SK-N-SH (cell line): ENCODE measurements at regions not wholly inside any gene's neighbourhood (a gene's known extent, or its start where the extent isn't known, plus 50 kb on each side); places are given as distances from the start of the nearest gene placed in this dataset.

Source experiments
- CTCF ChIA-PET: fragments of 300-600, 350-600 bp; formaldehyde crosslinking; extraction: SDS; loops from one replicate; lab custom pipeline; 2021; lab: Yijun Ruan, JAX
- POLR2A ChIA-PET: fragments of 350-600 bp; sonication (Branson Sonifier 250); formaldehyde crosslinking; extraction: SDS; loops from one replicate; lab custom pipeline; 2020; ENCODE audit warnings: antibody characterized with exemption, inconsistent platforms; lab: Yijun Ruan, JAX
- DNase-seq: peaks from one replicate; pipeline ENCODE4 v3.0.0; 2012
- H2AFZ ChIP-seq: fragments of 200-600 bp; sonication (generic); 2 replicates; pipeline ENCODE4 v1.8.1; 2016; ENCODE audit warnings: antibody characterized with exemption, mild to moderate bottlenecking, low read depth
- H3F3A ChIP-seq: fragments of 200-600 bp; sonication (generic); replicated peaks from 2 replicates; pipeline ENCODE3; 2016; ENCODE audit warnings: antibody characterized with exemption, mild to moderate bottlenecking; ENCODE audit not compliant: insufficient read depth
- H3K27ac ChIP-seq, 2 experiments: fragments of 200-500 bp in 1 of 2; fragments of 200-600 bp in 1 of 2; sonication (Bioruptor generic) in 1 of 2; sonication (generic), shearing (Covaris generic) in 1 of 2; 2 replicates each; pipeline versions ENCODE4 v1.5.1 to v1.6.1; 2014 to 2016; ENCODE audit warnings: low read depth in 2 of 2, inconsistent platforms in 1 of 2, low read length in 1 of 2, mild to moderate bottlenecking in 1 of 2, mixed read lengths in 1 of 2
- H3K27me3 ChIP-seq: fragments of 200-600 bp; sonication (generic), shearing (Covaris generic); 2 replicates; pipeline ENCODE4 v1.6.1; 2016; ENCODE audit warnings: mixed run types; ENCODE audit not compliant: insufficient read depth
- H3K36me3 ChIP-seq, 2 experiments: fragments of 200-500 bp in 1 of 2; fragments of 200-600 bp in 1 of 2; sonication (Bioruptor generic) in 1 of 2; sonication (generic) in 1 of 2; replicated peaks in 1 of 2; 2 replicates each; pipeline versions ENCODE3 to v1.5.1; 2014 to 2016; ENCODE audit warnings: low read length in 1 of 2, mild to moderate bottlenecking in 1 of 2; ENCODE audit not compliant: insufficient read depth in 2 of 2, control insufficient read depth in 1 of 2
- H3K4me1 ChIP-seq, 2 experiments: fragments of 200-500 bp in 1 of 2; fragments of 200-600 bp in 1 of 2; sonication (Bioruptor generic) in 1 of 2; sonication (generic), shearing (Covaris generic) in 1 of 2; 2 replicates each; pipeline versions ENCODE4 v1.5.1 to v1.6.1; 2014 to 2016; ENCODE audit warnings: low read depth in 1 of 2, low read length in 1 of 2, mixed run types in 1 of 2; ENCODE audit not compliant: insufficient read depth in 2 of 2, control insufficient read depth in 1 of 2
- H3K4me2 ChIP-seq: fragments of 200-600 bp; sonication (generic), shearing (Covaris generic); 2 replicates; pipeline ENCODE4 v1.6.1; 2017; ENCODE audit warnings: mixed run types
- H3K4me3 ChIP-seq, 2 experiments: fragments of 200-500 bp in 1 of 2; fragments of 200-600 bp in 1 of 2; sonication (Bioruptor generic) in 1 of 2; sonication (generic), shearing (Covaris generic) in 1 of 2; 2 replicates each; pipeline versions ENCODE4 v1.5.1 to v1.8.1; 2014 to 2016; ENCODE audit warnings: low read depth in 2 of 2, inconsistent platforms in 1 of 2, low read length in 1 of 2, mild to moderate bottlenecking in 1 of 2, mixed read lengths in 1 of 2, moderate library complexity in 1 of 2
- H3K79me2 ChIP-seq: fragments of 200-600 bp; sonication (generic); 2 replicates; pipeline ENCODE4 v1.8.1; 2017; ENCODE audit warnings: mild to moderate bottlenecking; ENCODE audit not compliant: insufficient read depth
- H3K9ac ChIP-seq: fragments of 200-600 bp; sonication (generic); 2 replicates; pipeline ENCODE4 v1.6.1; 2017; ENCODE audit warnings: mixed run types
- H3K9me2 ChIP-seq: fragments of 200-600 bp; sonication (generic); 2 replicates; pipeline ENCODE4 v1.6.1; 2017; ENCODE audit warnings: mixed run types
- H3K9me3 ChIP-seq: fragments of 200-600 bp; sonication (generic); 2 replicates; pipeline ENCODE4 v1.6.1; 2017; ENCODE audit warnings: mixed run types, mild to moderate bottlenecking, moderate library complexity
- H4K20me1 ChIP-seq: fragments of 200-600 bp; sonication (generic); 2 replicates; pipeline ENCODE4 v1.6.1; 2017; ENCODE audit warnings: mild to moderate bottlenecking, mixed run types; ENCODE audit not compliant: insufficient read depth
- EP300 ChIP-seq, 2 experiments: IDR thresholded peaks; 2 replicates each; pipeline versions ENCODE4 v1.4.0 to v1.6.1; 2012; ENCODE audit warnings: borderline replicate concordance in 1 of 2, low read depth in 1 of 2, low read length in 1 of 2
- EZH2phosphoT487 ChIP-seq: fragments of 200-600 bp; sonication (generic); IDR thresholded peaks from 2 replicates; pipeline ENCODE4 v1.6.1; 2017; ENCODE audit warnings: low read depth, mixed run types, mild to moderate bottlenecking, antibody characterized with exemption, moderate library complexity, borderline replicate concordance
- FOXJ3 ChIP-seq: sonication (generic); formaldehyde crosslinking; IDR thresholded peaks from 2 replicates; pipeline ENCODE4 v1.5.1; 2020; ENCODE audit warnings: mild to moderate bottlenecking, missing genetic modification reagents
- FOXM1 ChIP-seq: IDR thresholded peaks from 2 replicates; pipeline ENCODE4 v1.4.0; 2012; ENCODE audit warnings: low read depth, mild to moderate bottlenecking
- GABPA ChIP-seq: IDR thresholded peaks from 2 replicates; pipeline ENCODE4 v1.4.0; 2012; ENCODE audit warnings: low read depth, mild to moderate bottlenecking
- JUND ChIP-seq: IDR thresholded peaks from 2 replicates; pipeline ENCODE4 v1.4.0; 2012
- MEF2A ChIP-seq: IDR thresholded peaks from 2 replicates; pipeline ENCODE4 v1.4.0; 2012; ENCODE audit warnings: low read depth, borderline replicate concordance
- NFIC ChIP-seq: IDR thresholded peaks from 2 replicates; pipeline ENCODE4 v1.4.0; 2012; ENCODE audit warnings: borderline replicate concordance
- NRF1 ChIP-seq: IDR thresholded peaks from 2 replicates; pipeline ENCODE4 v1.6.1; 2012; ENCODE audit warnings: low read depth, mild to moderate bottlenecking, low read length
- POLR2AphosphoS5 ChIP-seq: IDR thresholded peaks from 2 replicates; pipeline ENCODE4 v1.6.1; 2012; ENCODE audit warnings: low read depth, low read length
- RAD21 ChIP-seq: IDR thresholded peaks from 2 replicates; pipeline ENCODE4 v1.6.1; 2012; ENCODE audit warnings: mild to moderate bottlenecking, low read length
- RCOR1 ChIP-seq: fragments of 150-350 bp; IDR thresholded peaks from 2 replicates; pipeline ENCODE4 v1.6.1; 2017; ENCODE audit warnings: antibody characterized with exemption, low read length
- RFX5 ChIP-seq: IDR thresholded peaks from 2 replicates; pipeline ENCODE4 v1.6.1; 2012; ENCODE audit warnings: mild to moderate bottlenecking, improper control_type of control experiment, low read length
- SIN3A ChIP-seq: IDR thresholded peaks from 2 replicates; pipeline ENCODE4 v1.6.1; 2012; ENCODE audit warnings: low read depth, mild to moderate bottlenecking, low read length, moderate library complexity, borderline replicate concordance
- TAF1 ChIP-seq: IDR thresholded peaks from 2 replicates; pipeline ENCODE4 v1.6.1; 2012; ENCODE audit warnings: low read depth, mild to moderate bottlenecking, low read length, moderate library complexity, borderline replicate concordance
- YY1 ChIP-seq: IDR thresholded peaks from 2 replicates; pipeline ENCODE4 v1.4.0; 2012; ENCODE audit warnings: low read depth, mild to moderate bottlenecking
- WGBS: methylation state at CpG from one replicate; pipeline ENCODE4 v1.1.6; 2017; ENCODE audit warnings: low lambda C conversion rate; 5-methylcytosine and 5-hydroxymethylcytosine counted together
- TF ChIP-seq, protein P1 (sequence below): IDR thresholded peaks from 2 replicates; pipeline ENCODE4 v1.4.0; 2012; ENCODE audit warnings: low read depth, borderline replicate concordance
- TF ChIP-seq, protein P2 (sequence below): IDR thresholded peaks from 2 replicates; pipeline ENCODE4 v1.4.0; 2012; ENCODE audit warnings: low read depth
- TF ChIP-seq, protein P3 (sequence below): IDR thresholded peaks from 2 replicates; pipeline ENCODE4; 2012
- TF ChIP-seq, protein P4 (sequence below): fragments of 200-600 bp; sonication (generic); IDR thresholded peaks from 2 replicates; pipeline ENCODE4 v1.6.1; 2017; ENCODE audit warnings: antibody characterized with exemption, mild to moderate bottlenecking, moderate library complexity

DNA sequence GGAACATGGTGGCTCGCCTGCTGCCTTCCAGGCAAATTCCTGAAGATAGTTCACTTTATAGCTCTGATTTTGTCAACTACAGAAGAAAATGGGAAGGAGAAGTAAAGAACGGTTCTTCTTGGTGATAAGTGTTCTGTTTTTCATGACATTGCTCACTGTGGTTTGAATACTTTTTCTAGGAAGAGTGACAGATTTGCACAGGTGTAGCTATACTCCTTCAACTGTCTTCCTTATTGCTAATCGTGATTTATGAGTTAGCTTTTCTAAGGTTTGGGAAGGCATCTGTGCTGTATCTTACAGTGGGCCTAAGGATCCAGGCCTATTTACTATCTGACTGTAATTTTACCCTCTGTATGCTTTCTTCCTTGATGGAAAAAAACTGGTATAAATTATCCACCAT is 405.6 kb downstream of the NDFIP2 start:
- Histone ChIP-seq H3K79me2 (no peaks in the 10 kb centered on the region), H2AFZ (no peak overlapping the region), H3F3A (no peaks in the 10 kb centered on the region), H3K4me3 (no peak overlapping the region), H3K9me3 (no peaks in the 10 kb centered on the region), H3K4me1 (no peaks in the 10 kb centered on the region), H4K20me1 (no peaks in the 10 kb centered on the region), H3K9me2 (no peaks in the 10 kb centered on the region), H3K9ac (no peak overlapping the region), H3K36me3 (no peaks in the 10 kb centered on the region), H3K4me2 (no peak overlapping the region), H3K27ac (no peak overlapping the region), H3K27me3 (no peaks in the 10 kb centered on the region)
- WGBS: 68% methylated on average over 3 of the region's 3 CpGs
- DNase-seq: no peak
- CTCF ChIA-PET: no interaction called here
- TF ChIP-seq NFIC (no peak), TAF1 (no peak), YY1 (no peak), POLR2AphosphoS5 (no peak), FOXM1 (no peak), JUND (no peak), RFX5 (no peak), GABPA (no peak), MEF2A (no peak), FOXJ3 (no peak), RCOR1 (no peak), EP300 (IDR thresholded peaks at IDR 0.05; ENCODE audit: borderline replicate concordance in 1 of 2, low read depth in 1 of 2, low read length in 1 of 2) (no peak), RAD21 (no peak), SIN3A (no peak), EZH2phosphoT487 (no peak), NRF1 (no peak)
- TF ChIP-seq, protein P1, sequence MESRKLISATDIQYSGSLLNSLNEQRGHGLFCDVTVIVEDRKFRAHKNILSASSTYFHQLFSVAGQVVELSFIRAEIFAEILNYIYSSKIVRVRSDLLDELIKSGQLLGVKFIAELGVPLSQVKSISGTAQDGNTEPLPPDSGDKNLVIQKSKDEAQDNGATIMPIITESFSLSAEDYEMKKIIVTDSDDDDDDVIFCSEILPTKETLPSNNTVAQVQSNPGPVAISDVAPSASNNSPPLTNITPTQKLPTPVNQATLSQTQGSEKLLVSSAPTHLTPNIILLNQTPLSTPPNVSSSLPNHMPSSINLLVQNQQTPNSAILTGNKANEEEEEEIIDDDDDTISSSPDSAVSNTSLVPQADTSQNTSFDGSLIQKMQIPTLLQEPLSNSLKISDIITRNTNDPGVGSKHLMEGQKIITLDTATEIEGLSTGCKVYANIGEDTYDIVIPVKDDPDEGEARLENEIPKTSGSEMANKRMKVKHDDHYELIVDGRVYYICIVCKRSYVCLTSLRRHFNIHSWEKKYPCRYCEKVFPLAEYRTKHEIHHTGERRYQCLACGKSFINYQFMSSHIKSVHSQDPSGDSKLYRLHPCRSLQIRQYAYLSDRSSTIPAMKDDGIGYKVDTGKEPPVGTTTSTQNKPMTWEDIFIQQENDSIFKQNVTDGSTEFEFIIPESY: no peak
- TF ChIP-seq, protein P2, sequence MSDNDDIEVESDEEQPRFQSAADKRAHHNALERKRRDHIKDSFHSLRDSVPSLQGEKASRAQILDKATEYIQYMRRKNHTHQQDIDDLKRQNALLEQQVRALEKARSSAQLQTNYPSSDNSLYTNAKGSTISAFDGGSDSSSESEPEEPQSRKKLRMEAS: no peak
- TF ChIP-seq, protein P3, sequence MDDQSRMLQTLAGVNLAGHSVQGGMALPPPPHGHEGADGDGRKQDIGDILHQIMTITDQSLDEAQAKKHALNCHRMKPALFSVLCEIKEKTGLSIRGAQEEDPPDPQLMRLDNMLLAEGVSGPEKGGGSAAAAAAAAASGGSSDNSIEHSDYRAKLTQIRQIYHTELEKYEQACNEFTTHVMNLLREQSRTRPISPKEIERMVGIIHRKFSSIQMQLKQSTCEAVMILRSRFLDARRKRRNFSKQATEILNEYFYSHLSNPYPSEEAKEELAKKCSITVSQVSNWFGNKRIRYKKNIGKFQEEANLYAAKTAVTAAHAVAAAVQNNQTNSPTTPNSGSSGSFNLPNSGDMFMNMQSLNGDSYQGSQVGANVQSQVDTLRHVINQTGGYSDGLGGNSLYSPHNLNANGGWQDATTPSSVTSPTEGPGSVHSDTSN: no peak
- TF ChIP-seq, protein P4, sequence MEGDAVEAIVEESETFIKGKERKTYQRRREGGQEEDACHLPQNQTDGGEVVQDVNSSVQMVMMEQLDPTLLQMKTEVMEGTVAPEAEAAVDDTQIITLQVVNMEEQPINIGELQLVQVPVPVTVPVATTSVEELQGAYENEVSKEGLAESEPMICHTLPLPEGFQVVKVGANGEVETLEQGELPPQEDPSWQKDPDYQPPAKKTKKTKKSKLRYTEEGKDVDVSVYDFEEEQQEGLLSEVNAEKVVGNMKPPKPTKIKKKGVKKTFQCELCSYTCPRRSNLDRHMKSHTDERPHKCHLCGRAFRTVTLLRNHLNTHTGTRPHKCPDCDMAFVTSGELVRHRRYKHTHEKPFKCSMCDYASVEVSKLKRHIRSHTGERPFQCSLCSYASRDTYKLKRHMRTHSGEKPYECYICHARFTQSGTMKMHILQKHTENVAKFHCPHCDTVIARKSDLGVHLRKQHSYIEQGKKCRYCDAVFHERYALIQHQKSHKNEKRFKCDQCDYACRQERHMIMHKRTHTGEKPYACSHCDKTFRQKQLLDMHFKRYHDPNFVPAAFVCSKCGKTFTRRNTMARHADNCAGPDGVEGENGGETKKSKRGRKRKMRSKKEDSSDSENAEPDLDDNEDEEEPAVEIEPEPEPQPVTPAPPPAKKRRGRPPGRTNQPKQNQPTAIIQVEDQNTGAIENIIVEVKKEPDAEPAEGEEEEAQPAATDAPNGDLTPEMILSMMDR: no peak
- POLR2A ChIA-PET: no interaction called here
